Fibroblast of lung (primary cell): ENCODE measurements at regions not wholly inside any gene's neighbourhood (a gene's known extent, or its start where the extent isn't known, plus 50 kb on each side); places are given as distances from the start of the nearest gene placed in this dataset.

Experiments
- DNase-seq, 2 donors: peaks; one replicate each; pipeline versions ENCODE4 v3.0.0 to v3.0.0-alpha.2; 2010; ENCODE audit warnings: low read depth in 2 of 2
- H2AFZ ChIP-seq: 2 replicates; pipeline ENCODE4 v1.5.1; 2012; ENCODE audit warnings: low read length, control low read depth, inconsistent platforms
- H3K27ac ChIP-seq: 2 replicates; pipeline ENCODE4 v1.5.1; 2011; ENCODE audit warnings: low read length, control low read depth; ENCODE audit not compliant: insufficient read depth
- H3K27me3 ChIP-seq: 2 replicates; pipeline ENCODE4 v1.5.1; 2011; ENCODE audit warnings: mild to moderate bottlenecking, low read length; ENCODE audit not compliant: control insufficient read depth, insufficient read depth
- H3K36me3 ChIP-seq: 2 replicates; pipeline ENCODE4 v1.5.1; 2011; ENCODE audit warnings: low read length; ENCODE audit not compliant: control insufficient read depth, insufficient read depth
- H3K4me1 ChIP-seq: 2 replicates; pipeline ENCODE4 v1.5.1; 2011; ENCODE audit warnings: low read length; ENCODE audit not compliant: control insufficient read depth, insufficient read depth; ENCODE audit errors: extremely low read depth
- H3K4me2 ChIP-seq: 2 replicates; pipeline ENCODE4 v1.5.1; 2011; ENCODE audit warnings: low read length, control low read depth; ENCODE audit not compliant: insufficient read depth; ENCODE audit errors: extremely low read depth
- H3K4me3 ChIP-seq, 4 experiments: fragments of 200-600 bp in 1 of 4; sonication (generic) in 1 of 4; replicated peaks in 1 of 4; 2 replicates each; pipeline ENCODE4 v1.5.1; 2011 to 2016; ENCODE audit warnings: low read length in 4 of 4, low read depth in 3 of 4, mild to moderate bottlenecking in 3 of 4, control low read depth in 2 of 4, inconsistent platforms in 1 of 4, mixed read lengths in 1 of 4; ENCODE audit not compliant: insufficient read depth in 1 of 4; ENCODE audit errors: control extremely low read depth in 1 of 4
- H3K79me2 ChIP-seq: 2 replicates; pipeline ENCODE4 v1.5.1; 2012; ENCODE audit warnings: mild to moderate bottlenecking, low read length, inconsistent platforms; ENCODE audit not compliant: control insufficient read depth, insufficient read depth
- H3K9ac ChIP-seq: 2 replicates; pipeline ENCODE4 v1.5.1; 2011; ENCODE audit warnings: mild to moderate bottlenecking, low read length, control low read depth; ENCODE audit not compliant: insufficient read depth
- H3K9me3 ChIP-seq: 2 replicates; pipeline ENCODE4 v1.5.1; 2012; ENCODE audit warnings: low read depth, low read length; ENCODE audit not compliant: control insufficient read depth, insufficient read depth
- H4K20me1 ChIP-seq: 2 replicates; pipeline ENCODE4 v1.5.1; 2011; ENCODE audit warnings: low read length; ENCODE audit not compliant: control insufficient read depth, insufficient read depth; ENCODE audit errors: extremely low read depth
- EZH2 ChIP-seq: IDR thresholded peaks from 2 replicates; pipeline ENCODE4 v1.5.1; 2012; ENCODE audit warnings: low read length, control low read depth, mild to moderate bottlenecking; ENCODE audit errors: missing control alignments
- TF ChIP-seq, protein P1 (sequence below), 2 donors: IDR thresholded peaks in 1 of 2; conservative IDR thresholded peaks in 1 of 2; 1 replicate in 1 of 2; 2 replicates in 1 of 2; pipeline ENCODE4 v1.5.1; 2011 to 2012; ENCODE audit warnings: low read length in 2 of 2, control low read depth in 1 of 2, inconsistent platforms in 1 of 2, low read depth in 1 of 2, mild to moderate bottlenecking in 1 of 2

DNA sequence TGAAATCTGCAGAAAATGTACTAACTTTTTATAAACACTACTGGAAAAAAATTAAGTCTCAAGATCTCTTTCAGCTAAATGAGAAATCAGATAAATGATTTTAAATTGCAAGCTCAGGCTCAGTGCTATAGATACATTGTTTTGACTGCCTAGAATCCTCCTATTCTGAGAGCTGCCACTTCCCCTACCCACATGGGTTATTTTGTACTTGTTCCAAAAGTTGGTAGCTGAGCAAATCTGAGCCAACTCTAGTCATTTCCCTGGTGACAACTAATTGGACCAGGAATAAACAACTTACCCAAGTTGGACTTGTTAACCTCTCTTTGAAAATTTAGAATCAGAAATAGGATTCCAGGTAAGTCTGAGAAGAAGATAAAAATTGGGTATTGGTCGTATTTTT, 202.1 kb downstream of the MBL2 start:
- Histone ChIP-seq H3K9me3 (no peaks in the 10 kb centered on the region), H3K4me1 (no peaks in the 10 kb centered on the region), H3K79me2 (no peaks in the 10 kb centered on the region), H3K4me2 (no peak overlapping the region), H2AFZ (no peak overlapping the region), H3K27me3 (no peaks in the 10 kb centered on the region), H3K36me3 (no peaks in the 10 kb centered on the region), H3K27ac (no peak overlapping the region), H3K9ac (no peak overlapping the region), H3K4me3 (no peak overlapping the region), H4K20me1 (no peaks in the 10 kb centered on the region)
- TF ChIP-seq, protein P1, sequence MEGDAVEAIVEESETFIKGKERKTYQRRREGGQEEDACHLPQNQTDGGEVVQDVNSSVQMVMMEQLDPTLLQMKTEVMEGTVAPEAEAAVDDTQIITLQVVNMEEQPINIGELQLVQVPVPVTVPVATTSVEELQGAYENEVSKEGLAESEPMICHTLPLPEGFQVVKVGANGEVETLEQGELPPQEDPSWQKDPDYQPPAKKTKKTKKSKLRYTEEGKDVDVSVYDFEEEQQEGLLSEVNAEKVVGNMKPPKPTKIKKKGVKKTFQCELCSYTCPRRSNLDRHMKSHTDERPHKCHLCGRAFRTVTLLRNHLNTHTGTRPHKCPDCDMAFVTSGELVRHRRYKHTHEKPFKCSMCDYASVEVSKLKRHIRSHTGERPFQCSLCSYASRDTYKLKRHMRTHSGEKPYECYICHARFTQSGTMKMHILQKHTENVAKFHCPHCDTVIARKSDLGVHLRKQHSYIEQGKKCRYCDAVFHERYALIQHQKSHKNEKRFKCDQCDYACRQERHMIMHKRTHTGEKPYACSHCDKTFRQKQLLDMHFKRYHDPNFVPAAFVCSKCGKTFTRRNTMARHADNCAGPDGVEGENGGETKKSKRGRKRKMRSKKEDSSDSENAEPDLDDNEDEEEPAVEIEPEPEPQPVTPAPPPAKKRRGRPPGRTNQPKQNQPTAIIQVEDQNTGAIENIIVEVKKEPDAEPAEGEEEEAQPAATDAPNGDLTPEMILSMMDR (conservative IDR thresholded peaks at IDR 0.05 in 1 of 2, IDR thresholded peaks at IDR 0.05 in 1 of 2; ENCODE audit: low read depth in 1 of 2, low read length in 2 of 2), result no peak
- DNase-seq, result no peak

DNA sequence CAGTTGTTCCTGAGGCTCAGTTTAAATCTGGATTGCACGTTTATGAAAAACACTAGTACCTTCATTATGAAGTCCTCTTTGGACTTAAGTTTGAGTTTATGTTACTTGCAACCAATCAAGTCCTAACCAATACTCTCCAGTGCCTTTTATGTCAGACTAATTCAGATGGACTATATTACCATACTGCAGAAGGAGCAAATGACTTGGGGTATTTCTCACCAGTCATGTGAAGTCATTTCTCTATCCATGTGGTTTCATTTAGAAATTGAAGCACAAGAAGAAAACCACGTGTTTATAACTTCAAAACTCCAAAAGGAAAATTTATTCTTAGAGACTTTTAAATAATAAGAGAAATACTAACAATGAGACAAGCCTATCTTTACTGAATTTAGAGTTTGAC, 201.6 kb downstream of the MBL2 start:
- H3K4me3 ChIP-seq, result no peak overlapping the region
- H2AFZ ChIP-seq, result no peak overlapping the region
- no peaks in the 10 kb centered on the region for H3K27me3 ChIP-seq
- H3K79me2 ChIP-seq, result no peaks in the 10 kb centered on the region
- TF ChIP-seq EZH2, result no peak
- TF ChIP-seq, protein P1 (conservative IDR thresholded peaks at IDR 0.05 in 1 of 2, IDR thresholded peaks at IDR 0.05 in 1 of 2; ENCODE audit: low read depth in 1 of 2, low read length in 2 of 2), result no peak
- H3K4me2 ChIP-seq, result no peak overlapping the region
- no peaks in the 10 kb centered on the region for H3K9me3 ChIP-seq
- DNase-seq, result peak in 1 of 2 donors; percentile 18
- no peaks in the 10 kb centered on the region for H3K4me1 ChIP-seq
- no peak overlapping the region for H3K27ac ChIP-seq
- H3K9ac ChIP-seq, result no peak overlapping the region
- no peaks in the 10 kb centered on the region for H4K20me1 ChIP-seq
- H3K36me3 ChIP-seq, result no peaks in the 10 kb centered on the region

DNA sequence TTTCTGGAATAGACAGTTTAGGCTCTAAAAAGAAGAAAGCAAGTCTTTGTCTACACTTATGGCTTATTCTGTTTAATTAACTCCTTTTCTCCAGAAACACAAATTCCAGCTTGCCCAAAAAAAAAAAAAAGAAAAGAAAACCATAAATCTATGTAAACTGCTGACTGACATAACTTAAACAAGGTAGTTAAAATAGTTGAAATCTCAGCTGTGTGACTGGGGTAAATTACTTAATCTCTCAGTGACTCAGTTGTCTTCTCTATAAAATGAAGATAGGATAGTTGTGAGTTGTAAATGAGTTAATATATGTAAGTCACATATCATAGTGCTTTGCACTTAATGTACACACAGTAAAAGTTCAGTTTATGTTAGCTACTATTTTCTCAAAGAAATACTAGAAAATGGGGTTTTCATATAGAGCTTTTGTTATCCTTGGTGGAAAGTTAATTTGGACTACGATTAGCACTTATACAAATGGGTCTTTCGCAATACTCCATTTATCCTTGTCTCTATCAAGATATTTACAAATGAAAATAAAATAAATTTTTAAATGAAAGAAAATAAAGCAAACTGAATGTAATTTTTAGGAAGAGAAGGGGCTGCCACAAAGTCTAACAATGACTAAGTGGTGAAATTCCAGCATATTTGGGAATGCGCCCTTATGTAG, 200.9 kb downstream of the MBL2 start:
- Histone ChIP-seq H3K4me1 (no peaks in the 10 kb centered on the region), H3K79me2 (no peaks in the 10 kb centered on the region), H3K36me3 (no peaks in the 10 kb centered on the region), H3K4me2 (no peak overlapping the region), H3K27me3 (no peaks in the 10 kb centered on the region), H3K4me3 (no peak overlapping the region), H4K20me1 (no peaks in the 10 kb centered on the region), H2AFZ (no peak overlapping the region), H3K27ac (no peak overlapping the region), H3K9ac (no peak overlapping the region), H3K9me3 (no peaks in the 10 kb centered on the region)
- TF ChIP-seq EZH2, result no peak
- TF ChIP-seq, protein P1 (conservative IDR thresholded peaks at IDR 0.05 in 1 of 2, IDR thresholded peaks at IDR 0.05 in 1 of 2; ENCODE audit: low read depth in 1 of 2, low read length in 2 of 2), result no peak
- no peak for DNase-seq
